Trophoblast cell (in vitro differentiated cells and primary cell): ENCODE measurements at regions not wholly inside any gene's neighbourhood (a gene's known extent, or its start where the extent isn't known, plus 50 kb on each side); places are given as distances from the start of the nearest gene placed in this dataset.

Source experiments
- DNase-seq, 2 donors: peaks; one replicate each; pipeline ENCODE4 v3.0.0-alpha.2; 2016
- H2AFZ ChIP-seq: 2 replicates; pipeline ENCODE4 v1.6.1; 2013; ENCODE audit warnings: low read length, moderate library complexity, mild to moderate bottlenecking; ENCODE audit not compliant: insufficient read depth, poor library complexity
- H2AK5ac ChIP-seq: 2 replicates; pipeline ENCODE4 v1.6.1; 2013; ENCODE audit warnings: mild to moderate bottlenecking, low read length
- H2BK120ac ChIP-seq: 2 replicates; pipeline ENCODE4 v1.6.1; 2013; ENCODE audit warnings: low read length, mild to moderate bottlenecking, moderate library complexity; ENCODE audit not compliant: insufficient read depth, poor library complexity
- H2BK12ac ChIP-seq: 2 replicates; pipeline ENCODE4 v1.6.1; 2013; ENCODE audit warnings: mild to moderate bottlenecking, low read length, moderate library complexity
- H2BK5ac ChIP-seq: 2 replicates; pipeline ENCODE4 v1.6.1; 2013; ENCODE audit warnings: low read length, low read depth, moderate library complexity, mild to moderate bottlenecking; ENCODE audit not compliant: poor library complexity
- H3K14ac ChIP-seq: 2 replicates; pipeline ENCODE4 v1.6.1; 2013; ENCODE audit warnings: mild to moderate bottlenecking, low read length
- H3K18ac ChIP-seq: 2 replicates; pipeline ENCODE4 v1.6.1; 2013; ENCODE audit warnings: mild to moderate bottlenecking, low read length
- H3K23ac ChIP-seq: 2 replicates; pipeline ENCODE4 v1.6.1; 2013; ENCODE audit warnings: low read length
- H3K27ac ChIP-seq: 2 replicates; pipeline ENCODE4 v1.5.1; 2013; ENCODE audit warnings: low read depth, mild to moderate bottlenecking, inconsistent platforms, low read length, moderate library complexity
- H3K27me3 ChIP-seq: 2 replicates; pipeline ENCODE4 v1.6.1; 2013; ENCODE audit warnings: inconsistent platforms, mild to moderate bottlenecking, low read length, moderate library complexity; ENCODE audit not compliant: insufficient read depth
- H3K36me3 ChIP-seq, 2 experiments: 1 replicate in 1 of 2; 2 replicates in 1 of 2; pipeline ENCODE4 v1.6.1; 2013; ENCODE audit warnings: low read length in 2 of 2, mild to moderate bottlenecking in 2 of 2, moderate library complexity in 1 of 2; ENCODE audit not compliant: insufficient read depth in 2 of 2, control insufficient read depth in 1 of 2
- H3K4ac ChIP-seq: 2 replicates; pipeline ENCODE4 v1.6.1; 2013; ENCODE audit warnings: low read depth, mild to moderate bottlenecking, low read length, moderate library complexity
- H3K4me1 ChIP-seq, 2 experiments: 1 replicate in 1 of 2; 2 replicates in 1 of 2; pipeline ENCODE4 v1.6.1; 2013; ENCODE audit warnings: low read length in 2 of 2, mild to moderate bottlenecking in 2 of 2, moderate library complexity in 1 of 2; ENCODE audit not compliant: insufficient read depth in 2 of 2, control insufficient read depth in 1 of 2
- H3K4me2 ChIP-seq: 2 replicates; pipeline ENCODE4 v1.6.1; 2013; ENCODE audit warnings: inconsistent platforms, mild to moderate bottlenecking, low read length, moderate library complexity
- H3K4me3 ChIP-seq: 2 replicates; pipeline ENCODE4 v1.5.1; 2013; ENCODE audit warnings: mild to moderate bottlenecking, low read depth, low read length, inconsistent platforms
- H3K79me1 ChIP-seq: one replicate; pipeline ENCODE4 v1.6.1; 2013; ENCODE audit warnings: low read length
- H3K79me2 ChIP-seq: 2 replicates; pipeline ENCODE4 v1.6.1; 2013; ENCODE audit warnings: low read length, mild to moderate bottlenecking; ENCODE audit not compliant: control insufficient read depth, insufficient read depth, poor library complexity
- H3K9ac ChIP-seq: 2 replicates; pipeline ENCODE4 v1.6.1; 2013; ENCODE audit warnings: mild to moderate bottlenecking, low read length
- H3K9me3 ChIP-seq: 2 replicates; pipeline ENCODE4 v1.6.1; 2013; ENCODE audit warnings: low read depth, mild to moderate bottlenecking, control low read depth, inconsistent platforms, low read length; ENCODE audit not compliant: insufficient read depth
- H4K12ac ChIP-seq: 2 replicates; pipeline ENCODE4 v1.6.1; 2013; ENCODE audit warnings: low read depth, mild to moderate bottlenecking, low read length, moderate library complexity
- H4K8ac ChIP-seq: 2 replicates; pipeline ENCODE4 v1.6.1; 2013; ENCODE audit warnings: low read depth, mild to moderate bottlenecking, low read length, moderate library complexity
- H4K91ac ChIP-seq: one replicate; pipeline ENCODE4 v1.6.1; 2013; ENCODE audit warnings: low read depth, mild to moderate bottlenecking, low read length, moderate library complexity
- WGBS: extraction: QIAGEN DNeasy Blood & Tissue Kit; methylation state at CpG from one replicate; pipeline ENCODE4 v1.1.7; 2013; ENCODE audit warnings: missing lambda C conversion rate; ENCODE audit not compliant: insufficient read length, insufficient coverage; ENCODE audit errors: extremely low coverage; 5-methylcytosine and 5-hydroxymethylcytosine counted together

DNA sequence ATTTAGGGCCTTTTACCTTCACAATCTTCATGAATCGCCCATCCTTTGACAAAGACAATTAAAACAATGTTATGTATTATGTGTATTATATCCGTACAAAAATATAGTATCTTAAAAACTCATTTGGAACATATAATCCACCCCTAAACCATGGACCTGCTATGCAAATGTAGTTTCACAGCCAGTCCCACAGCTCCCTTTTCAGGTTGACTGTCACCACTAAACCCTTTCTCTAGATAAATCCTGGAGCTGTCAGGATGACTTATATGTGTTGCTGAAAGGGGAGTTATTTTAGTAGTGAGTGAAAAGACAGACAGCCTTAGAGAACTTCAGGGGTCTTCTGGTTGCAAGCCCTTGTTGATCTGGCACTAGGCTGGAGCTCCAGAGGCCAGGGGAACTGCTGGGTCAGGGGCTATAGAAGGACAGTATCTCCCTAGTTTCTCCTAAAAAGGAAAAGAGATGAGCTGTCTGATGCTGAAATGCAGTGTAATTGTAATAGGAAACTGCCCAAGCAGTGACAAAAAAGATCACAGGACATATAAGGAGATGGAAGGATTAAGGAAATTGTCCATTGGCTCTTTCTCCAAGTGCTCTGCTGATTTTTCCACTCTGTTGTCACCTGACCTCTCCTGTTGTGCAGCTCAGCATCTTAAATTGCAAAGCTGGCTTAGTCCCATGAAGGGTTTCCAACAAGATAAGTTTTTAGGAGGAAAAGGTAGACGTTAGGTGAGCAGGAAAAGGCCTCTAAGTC, 127.7 kb downstream of the S1PR1 start:
- no peaks in the 10 kb centered on the region for H3K4me1 ChIP-seq
- H2BK12ac ChIP-seq: no peak overlapping the region
- H3K79me1 ChIP-seq: no peaks in the 10 kb centered on the region
- no peak overlapping the region for H3K14ac ChIP-seq
- peaks cover 3% of the 10 kb centered on the region for H3K9me3 ChIP-seq
- H4K91ac ChIP-seq: no peak overlapping the region
- no peak overlapping the region for H3K18ac ChIP-seq
- no peak overlapping the region for H3K4ac ChIP-seq
- no peak for DNase-seq
- H3K27me3 ChIP-seq: no peaks in the 10 kb centered on the region
- H3K79me2 ChIP-seq: no peaks in the 10 kb centered on the region
- no peaks in the 10 kb centered on the region for H3K36me3 ChIP-seq
- H3K4me2 ChIP-seq: no peak overlapping the region
- no peak overlapping the region for H3K27ac ChIP-seq
- no peak overlapping the region for H3K4me3 ChIP-seq
- no peak overlapping the region for H3K9ac ChIP-seq
- no peak overlapping the region for H3K23ac ChIP-seq
- H4K12ac ChIP-seq: no peak overlapping the region
- H4K8ac ChIP-seq: no peak overlapping the region
- no peak overlapping the region for H2AFZ ChIP-seq
- no CpG with 5 or more reads among the region's 3 CpGs for WGBS
- no peak overlapping the region for H2AK5ac ChIP-seq
- no peak overlapping the region for H2BK5ac ChIP-seq
- no peak overlapping the region for H2BK120ac ChIP-seq

DNA sequence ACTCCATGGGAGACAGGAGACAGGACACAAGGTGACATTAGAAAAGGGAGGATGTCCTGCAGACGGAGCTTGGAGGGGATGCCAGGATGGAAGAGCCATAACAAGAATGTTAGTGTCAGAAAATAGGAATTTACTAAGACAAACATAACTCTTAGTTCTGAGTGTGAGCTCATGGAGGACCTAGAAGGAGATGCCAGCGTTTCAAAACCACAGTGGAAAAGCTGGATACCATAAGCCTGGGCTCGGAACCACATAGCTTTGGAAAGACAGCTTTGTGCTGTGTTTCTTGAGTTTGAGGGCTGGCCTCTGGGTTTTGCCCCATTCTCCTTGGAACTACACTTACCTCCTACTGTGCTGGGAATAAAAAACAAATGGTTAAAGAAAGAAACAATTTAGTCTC, 128.4 kb downstream of the S1PR1 start:
- Histone ChIP-seq H3K27me3 (no peaks in the 10 kb centered on the region), H2BK120ac (no peak overlapping the region), H4K12ac (no peak overlapping the region), H4K91ac (no peak overlapping the region), H3K23ac (no peak overlapping the region), H3K36me3 (no peaks in the 10 kb centered on the region), H4K8ac (no peak overlapping the region), H3K9me3 (peaks cover 3% of the 10 kb centered on the region), H3K79me1 (no peaks in the 10 kb centered on the region), H2AK5ac (no peak overlapping the region), H3K79me2 (no peaks in the 10 kb centered on the region), H2BK5ac (no peak overlapping the region), H2BK12ac (no peak overlapping the region), H3K27ac (no peak overlapping the region), H2AFZ (no peak overlapping the region), H3K4me2 (no peak overlapping the region), H3K14ac (no peak overlapping the region), H3K4me3 (no peak overlapping the region), H3K4ac (no peak overlapping the region), H3K9ac (no peak overlapping the region), H3K18ac (no peak overlapping the region), H3K4me1 (no peaks in the 10 kb centered on the region)
- WGBS: no CpG with 5 or more reads among the region's 3 CpGs
- no peak for DNase-seq

DNA sequence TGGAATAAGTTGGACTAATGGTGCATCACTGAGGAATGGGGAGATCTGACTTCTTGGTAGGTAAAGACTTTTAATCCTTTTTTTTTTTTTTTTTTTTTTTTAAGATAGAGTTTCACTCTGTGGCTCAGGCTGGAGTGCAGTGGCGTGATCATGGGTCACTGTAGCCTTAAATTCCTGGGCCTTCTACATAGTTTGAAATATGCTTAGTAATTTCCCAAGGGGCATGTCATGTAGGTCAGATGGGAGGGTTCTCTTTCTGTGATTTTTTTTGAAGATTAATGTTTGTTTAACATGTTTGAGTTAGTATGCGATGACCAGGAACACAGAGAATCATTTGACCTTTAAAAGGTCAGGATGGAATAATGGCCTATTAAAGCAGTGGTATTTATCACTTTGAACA, 129.1 kb downstream of the S1PR1 start:
- Histone ChIP-seq H3K27ac (no peak overlapping the region), H3K4me3 (no peak overlapping the region), H3K27me3 (no peaks in the 10 kb centered on the region), H4K8ac (no peak overlapping the region), H3K4me1 (no peaks in the 10 kb centered on the region), H2BK120ac (no peak overlapping the region), H2AK5ac (no peak overlapping the region), H3K79me1 (no peaks in the 10 kb centered on the region), H3K23ac (no peak overlapping the region), H2AFZ (no peak overlapping the region), H3K4ac (no peak overlapping the region), H2BK5ac (no peak overlapping the region), H4K91ac (no peak overlapping the region), H3K18ac (no peak overlapping the region), H3K79me2 (no peaks in the 10 kb centered on the region), H3K9me3 (no peaks in the 10 kb centered on the region), H3K4me2 (no peak overlapping the region), H3K36me3 (no peaks in the 10 kb centered on the region), H3K14ac (no peak overlapping the region), H4K12ac (no peak overlapping the region), H3K9ac (no peak overlapping the region), H2BK12ac (no peak overlapping the region)
- no CpG with 5 or more reads among the region's 2 CpGs for WGBS
- no peak for DNase-seq

DNA sequence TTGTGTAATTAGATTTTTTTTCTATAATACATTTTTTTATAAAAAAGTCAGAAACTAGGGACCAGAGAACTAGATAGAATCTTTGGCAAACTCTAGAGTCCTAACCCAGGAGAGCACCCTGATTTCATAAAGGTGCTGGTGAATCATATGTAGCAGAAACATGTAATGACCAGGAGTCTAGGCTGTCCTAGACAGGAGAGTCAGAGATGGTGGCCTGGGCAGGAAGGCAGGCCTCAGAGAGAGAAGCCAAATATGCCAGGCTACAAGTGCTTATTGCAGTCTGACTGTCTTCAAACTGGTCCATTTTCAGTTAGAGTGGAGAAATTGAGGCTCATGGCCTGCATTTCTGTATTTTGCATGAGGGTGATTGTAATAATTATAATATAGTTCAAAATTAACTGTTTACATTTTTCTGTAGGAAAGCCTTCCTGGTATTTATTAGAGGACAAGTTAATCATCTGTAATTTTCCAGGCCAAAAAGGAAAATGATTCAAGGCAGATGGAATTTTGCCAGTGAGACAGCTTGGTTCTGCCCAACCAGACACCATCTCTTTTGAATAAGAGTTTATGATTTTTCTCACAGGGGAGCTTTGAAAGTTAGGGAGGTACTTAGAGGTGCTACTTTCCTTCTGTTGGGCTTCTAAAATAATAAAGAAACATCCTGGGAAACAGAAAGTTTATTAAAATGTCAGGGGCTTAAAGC, 129.8 kb downstream of the S1PR1 start:
- H4K8ac ChIP-seq: no peak overlapping the region
- H2BK5ac ChIP-seq: no peak overlapping the region
- H3K4me2 ChIP-seq: no peak overlapping the region
- H2AFZ ChIP-seq: no peak overlapping the region
- H3K79me2 ChIP-seq: no peaks in the 10 kb centered on the region
- no peak overlapping the region for H4K91ac ChIP-seq
- H4K12ac ChIP-seq: no peak overlapping the region
- H2AK5ac ChIP-seq: no peak overlapping the region
- no peaks in the 10 kb centered on the region for H3K79me1 ChIP-seq
- no peaks in the 10 kb centered on the region for H3K36me3 ChIP-seq
- no peaks in the 10 kb centered on the region for H3K4me1 ChIP-seq
- no peak overlapping the region for H3K9ac ChIP-seq
- no peaks in the 10 kb centered on the region for H3K9me3 ChIP-seq
- H3K27me3 ChIP-seq: no peaks in the 10 kb centered on the region
- no peak overlapping the region for H3K4me3 ChIP-seq
- no peak overlapping the region for H3K27ac ChIP-seq
- no peak overlapping the region for H3K18ac ChIP-seq
- H2BK120ac ChIP-seq: no peak overlapping the region
- peak overlapping the region; percentile 66 for H3K23ac ChIP-seq
- H3K4ac ChIP-seq: no peak overlapping the region
- no peak overlapping the region for H2BK12ac ChIP-seq
- no peak for DNase-seq
- H3K14ac ChIP-seq: no peak overlapping the region
